ENCODE measurements at regions not wholly inside any gene's neighbourhood (a gene's known extent, or its start where the extent isn't known, plus 50 kb on each side); places are given as distances from the start of the nearest gene placed in this dataset.
A peak's percentile ranks its signal among the peaks of the same experiment; 100 is the strongest.
"Not testable (repeated sequence)": the region's sequence is repeated elsewhere in the genome, so short reads cannot be mapped to it uniquely, and the experiment has no call there.

DNA sequence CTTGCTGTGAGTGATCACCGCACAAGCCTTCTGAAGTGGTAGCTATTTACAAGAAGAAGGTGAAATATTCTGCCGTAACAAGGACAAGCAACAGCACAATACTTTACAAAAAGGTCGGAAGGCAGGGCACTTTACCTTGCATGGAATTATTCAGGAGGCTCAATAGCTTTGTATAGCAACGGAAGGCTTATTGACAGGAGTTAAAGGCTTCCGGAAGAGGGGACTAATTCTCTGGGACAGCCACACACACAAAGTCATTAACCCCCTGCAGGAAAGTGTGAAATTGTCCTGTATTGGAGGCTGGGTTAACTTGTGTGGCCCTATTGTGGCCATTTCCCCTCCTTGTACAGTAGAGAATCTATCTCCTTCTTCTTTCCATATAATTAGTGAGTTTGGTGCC, 199.3 kb upstream of the SEMA6A start:
- Histone ChIP-seq H3K4me3 (no peak overlapping the region), H3K27me3 (no peaks in the 10 kb centered on the region), H3K27ac (no peak overlapping the region), H3K9me3 (no peaks in the 10 kb centered on the region), H3K36me3 (no peaks in the 10 kb centered on the region), H3K4me1 (peaks cover 0 to 19% (median 8%) of the 10 kb centered on the region in 3 donors)
- whole genome bisulfite sequencing, 2 donors = 94% methylated on average over 5 of the region's 5 CpGs
- intact Hi-C loops (cut with DNase I) = no loop called here
- DNase-seq = no peak
- TF ChIP-seq CTCF (IDR thresholded peaks at IDR 0.05) (no peak), POLR2A (IDR thresholded peaks at IDR 0.05) (no peak)

DNA sequence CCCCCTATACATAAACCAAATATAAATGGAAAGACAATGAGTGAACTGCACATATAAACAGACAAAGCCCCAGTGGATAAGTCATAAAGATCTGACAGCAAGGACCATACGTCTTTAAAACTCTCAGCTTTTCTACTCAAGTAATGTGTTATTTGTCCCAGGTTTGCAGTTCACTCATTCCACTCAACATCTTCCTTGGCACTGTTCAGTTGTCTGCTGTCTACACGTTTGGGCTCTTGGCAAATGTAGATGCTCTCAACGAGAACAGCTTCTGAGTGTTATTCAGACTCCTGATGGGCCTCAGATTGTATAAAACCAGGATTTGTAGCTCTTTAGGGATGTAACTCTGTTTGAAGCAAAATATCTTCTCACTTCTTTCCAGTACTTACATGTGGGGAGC, 198.2 kb upstream of the SEMA6A start:
- Histone ChIP-seq H3K4me1 (peaks cover 0 to 19% (median 8%) of the 10 kb centered on the region in 3 donors), H3K9me3 (no peaks in the 10 kb centered on the region), H3K4me3 (no peak overlapping the region), H3K36me3 (no peaks in the 10 kb centered on the region), H3K27ac (peak overlapping the region in 1 of 4 donors; percentile 17), H3K27me3 (no peaks in the 10 kb centered on the region)
- WGBS, 2 donors = 45 to 53% methylated on average over 3 of the region's 3 CpGs
- intact Hi-C loops (cut with DNase I) = no loop called here
- TF ChIP-seq CTCF (IDR thresholded peaks at IDR 0.05) (no peak), POLR2A (IDR thresholded peaks at IDR 0.05) (no peak)
- DNase-seq = no peak

DNA sequence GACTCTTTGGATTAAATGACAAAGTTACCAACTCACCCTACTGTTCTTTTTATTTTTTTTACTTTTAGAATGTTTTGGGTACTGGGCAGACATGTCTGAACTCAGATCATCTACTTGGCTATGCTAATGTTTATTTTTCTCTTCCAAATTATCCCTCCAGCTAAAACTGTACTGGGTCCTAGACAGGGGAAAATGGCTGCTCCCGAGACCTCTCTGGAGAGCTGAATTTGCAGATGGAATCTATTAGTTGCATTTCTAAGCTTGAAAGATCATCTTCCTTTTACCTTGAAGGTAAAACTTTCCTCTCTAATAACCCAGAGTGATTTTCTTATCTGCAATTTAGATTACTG, 197.5 kb upstream of the SEMA6A start:
- WGBS, 2 donors = 27 to 38% methylated on average over 1 of the region's 1 CpG

GRCh38 chr5:116771466-116772151, 197.0 kb upstream of the SEMA6A start:
- peaks cover 0 to 19% (median 8%) of the 10 kb centered on the region in 3 donors for H3K4me1 ChIP-seq
- H3K36me3 ChIP-seq = no peaks in the 10 kb centered on the region
- no peak overlapping the region for H3K4me3 ChIP-seq
- H3K9me3 ChIP-seq = no peaks in the 10 kb centered on the region
- no peak for TF ChIP-seq POLR2A (IDR thresholded peaks at IDR 0.05)
- no peak for TF ChIP-seq CTCF (IDR thresholded peaks at IDR 0.05)
- WGBS, 2 donors = 57 to 67% methylated on average over 9 of the region's 9 CpGs
- peak overlapping the region in 3 of 4 donors; percentile 2 to 43 (median 41) for H3K27ac ChIP-seq
- no peak for DNase-seq
- H3K27me3 ChIP-seq = no peaks in the 10 kb centered on the region
- intact Hi-C loops (cut with DNase I) = no loop called here

More for the DNA sequence above, 197.5 kb upstream of the SEMA6A start:
- Histone ChIP-seq H3K36me3 (no peaks in the 10 kb centered on the region), H3K9me3 (no peaks in the 10 kb centered on the region), H3K4me3 (no peak overlapping the region), H3K27ac (peak overlapping the region in 1 of 4 donors; percentile 17), H3K27me3 (no peaks in the 10 kb centered on the region), H3K4me1 (peaks cover 0 to 19% (median 8%) of the 10 kb centered on the region in 3 donors)
- no peak for DNase-seq
- intact Hi-C loops (cut with DNase I) = no loop called here
- no peak for TF ChIP-seq CTCF (IDR thresholded peaks at IDR 0.05)

- DNase-seq; H3K27me3 ChIP-seq; H3K36me3 ChIP-seq; H3K27ac ChIP-seq; H3K9me3 ChIP-seq; intact Hi-C loops (cut with DNase I); H3K4me3 ChIP-seq: not testable (repeated sequence)
- WGBS, 2 donors = 90 to 100% methylated on average over 2 of the region's 2 CpGs
- peaks cover 0 to 33% (median 12%) of the 10 kb centered on the region in 3 donors for H3K4me1 ChIP-seq
Measured at GRCh38 chr5:116769953-116770352, 195.3 kb upstream of the SEMA6A start.

- H3K27me3 ChIP-seq = no peaks in the 10 kb centered on the region
- no peak for DNase-seq
- WGBS, 2 donors = 89 to 94% methylated on average over 7 of the region's 7 CpGs
- no peak overlapping the region for H3K27ac ChIP-seq
- no peak for TF ChIP-seq POLR2A (IDR thresholded peaks at IDR 0.05)
- no peak for TF ChIP-seq CTCF (IDR thresholded peaks at IDR 0.05)
- no peaks in the 10 kb centered on the region for H3K9me3 ChIP-seq
- no peaks in the 10 kb centered on the region for H3K36me3 ChIP-seq
- intact Hi-C loops (cut with DNase I) = no loop called here
- peaks cover 0 to 37% (median 12%) of the 10 kb centered on the region in 3 donors for H3K4me1 ChIP-seq
- no peak overlapping the region for H3K4me3 ChIP-seq
Measured at GRCh38 chr5:116769470-116769869, 194.8 kb upstream of the SEMA6A start.
